ENCODE measurements at regions not wholly inside any gene's neighbourhood (a gene's known extent, or its start where the extent isn't known, plus 50 kb on each side); places are given as distances from the start of the nearest gene placed in this dataset.

- H2AFZ ChIP-seq (ENCODE audit: low read depth, low read length) = no peak overlapping the region
- H3K27me3 ChIP-seq (ENCODE audit: insufficient read depth, low read depth, low read length) = no peaks in the 10 kb centered on the region
- no peaks in the 10 kb centered on the region for H3K36me3 ChIP-seq (ENCODE audit: insufficient read depth, low read length)
- H3K79me2 ChIP-seq (replicated peaks; ENCODE audit: insufficient read depth, low read length) = no peaks in the 10 kb centered on the region
- H3K4me3 ChIP-seq (ENCODE audit: low read length) = no peak overlapping the region
- H3K27ac ChIP-seq (ENCODE audit: low read length) = no peak overlapping the region
- H3K9ac ChIP-seq (ENCODE audit: low read length) = no peak overlapping the region
- no peaks in the 10 kb centered on the region for H4K20me1 ChIP-seq (ENCODE audit: insufficient read depth)
- H3K9me3 ChIP-seq (ENCODE audit: low read length) = no peaks in the 10 kb centered on the region
- no peaks in the 10 kb centered on the region for H3K9me2 ChIP-seq (ENCODE audit: insufficient read depth, low read length)
- no peaks in the 10 kb centered on the region for H3F3A ChIP-seq (ENCODE audit: insufficient read depth, low read length, poor library complexity, severe bottlenecking)
- H3K4me2 ChIP-seq (ENCODE audit: low read length) = no peak overlapping the region
- TF ChIP-seq, protein P1, sequence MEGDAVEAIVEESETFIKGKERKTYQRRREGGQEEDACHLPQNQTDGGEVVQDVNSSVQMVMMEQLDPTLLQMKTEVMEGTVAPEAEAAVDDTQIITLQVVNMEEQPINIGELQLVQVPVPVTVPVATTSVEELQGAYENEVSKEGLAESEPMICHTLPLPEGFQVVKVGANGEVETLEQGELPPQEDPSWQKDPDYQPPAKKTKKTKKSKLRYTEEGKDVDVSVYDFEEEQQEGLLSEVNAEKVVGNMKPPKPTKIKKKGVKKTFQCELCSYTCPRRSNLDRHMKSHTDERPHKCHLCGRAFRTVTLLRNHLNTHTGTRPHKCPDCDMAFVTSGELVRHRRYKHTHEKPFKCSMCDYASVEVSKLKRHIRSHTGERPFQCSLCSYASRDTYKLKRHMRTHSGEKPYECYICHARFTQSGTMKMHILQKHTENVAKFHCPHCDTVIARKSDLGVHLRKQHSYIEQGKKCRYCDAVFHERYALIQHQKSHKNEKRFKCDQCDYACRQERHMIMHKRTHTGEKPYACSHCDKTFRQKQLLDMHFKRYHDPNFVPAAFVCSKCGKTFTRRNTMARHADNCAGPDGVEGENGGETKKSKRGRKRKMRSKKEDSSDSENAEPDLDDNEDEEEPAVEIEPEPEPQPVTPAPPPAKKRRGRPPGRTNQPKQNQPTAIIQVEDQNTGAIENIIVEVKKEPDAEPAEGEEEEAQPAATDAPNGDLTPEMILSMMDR (IDR thresholded peaks at IDR 0.05; ENCODE audit: poor library complexity, severe bottlenecking) = no peak
- TF ChIP-seq, protein P2, sequence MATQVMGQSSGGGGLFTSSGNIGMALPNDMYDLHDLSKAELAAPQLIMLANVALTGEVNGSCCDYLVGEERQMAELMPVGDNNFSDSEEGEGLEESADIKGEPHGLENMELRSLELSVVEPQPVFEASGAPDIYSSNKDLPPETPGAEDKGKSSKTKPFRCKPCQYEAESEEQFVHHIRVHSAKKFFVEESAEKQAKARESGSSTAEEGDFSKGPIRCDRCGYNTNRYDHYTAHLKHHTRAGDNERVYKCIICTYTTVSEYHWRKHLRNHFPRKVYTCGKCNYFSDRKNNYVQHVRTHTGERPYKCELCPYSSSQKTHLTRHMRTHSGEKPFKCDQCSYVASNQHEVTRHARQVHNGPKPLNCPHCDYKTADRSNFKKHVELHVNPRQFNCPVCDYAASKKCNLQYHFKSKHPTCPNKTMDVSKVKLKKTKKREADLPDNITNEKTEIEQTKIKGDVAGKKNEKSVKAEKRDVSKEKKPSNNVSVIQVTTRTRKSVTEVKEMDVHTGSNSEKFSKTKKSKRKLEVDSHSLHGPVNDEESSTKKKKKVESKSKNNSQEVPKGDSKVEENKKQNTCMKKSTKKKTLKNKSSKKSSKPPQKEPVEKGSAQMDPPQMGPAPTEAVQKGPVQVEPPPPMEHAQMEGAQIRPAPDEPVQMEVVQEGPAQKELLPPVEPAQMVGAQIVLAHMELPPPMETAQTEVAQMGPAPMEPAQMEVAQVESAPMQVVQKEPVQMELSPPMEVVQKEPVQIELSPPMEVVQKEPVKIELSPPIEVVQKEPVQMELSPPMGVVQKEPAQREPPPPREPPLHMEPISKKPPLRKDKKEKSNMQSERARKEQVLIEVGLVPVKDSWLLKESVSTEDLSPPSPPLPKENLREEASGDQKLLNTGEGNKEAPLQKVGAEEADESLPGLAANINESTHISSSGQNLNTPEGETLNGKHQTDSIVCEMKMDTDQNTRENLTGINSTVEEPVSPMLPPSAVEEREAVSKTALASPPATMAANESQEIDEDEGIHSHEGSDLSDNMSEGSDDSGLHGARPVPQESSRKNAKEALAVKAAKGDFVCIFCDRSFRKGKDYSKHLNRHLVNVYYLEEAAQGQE (IDR thresholded peaks at IDR 0.05; ENCODE audit: borderline replicate concordance) = no peak
These were observed 117.0 kb upstream of the EGFR start for GRCh38 chr7:54901840-54902239.

- Histone ChIP-seq H3K4me3 (ENCODE audit: low read length) (no peak overlapping the region), H3K79me2 (replicated peaks; ENCODE audit: insufficient read depth, low read length) (no peaks in the 10 kb centered on the region), H3K9me3 (ENCODE audit: low read length) (no peaks in the 10 kb centered on the region), H3K9me2 (ENCODE audit: insufficient read depth, low read length) (no peaks in the 10 kb centered on the region), H4K20me1 (ENCODE audit: insufficient read depth) (no peaks in the 10 kb centered on the region), H3F3A (ENCODE audit: insufficient read depth, low read length, poor library complexity, severe bottlenecking) (no peaks in the 10 kb centered on the region), H3K4me2 (ENCODE audit: low read length) (no peak overlapping the region), H3K36me3 (ENCODE audit: insufficient read depth, low read length) (no peaks in the 10 kb centered on the region), H3K27me3 (ENCODE audit: insufficient read depth, low read depth, low read length) (no peaks in the 10 kb centered on the region), H2AFZ (ENCODE audit: low read depth, low read length) (no peak overlapping the region), H3K27ac (ENCODE audit: low read length) (no peak overlapping the region), H3K9ac (ENCODE audit: low read length) (no peak overlapping the region)
- TF ChIP-seq EP300 (conservative IDR thresholded peaks at IDR 0.05; ENCODE audit: poor library complexity, severe bottlenecking) (no peak), POLR2AphosphoS5 (IDR thresholded peaks at IDR 0.05) (no peak), TAF1 (IDR thresholded peaks at IDR 0.05; ENCODE audit: low read depth) (no peak), MXI1 (conservative IDR thresholded peaks at IDR 0.05; ENCODE audit: poor library complexity, severe bottlenecking) (no peak), RAD21 (conservative IDR thresholded peaks at IDR 0.05) (no peak), SMC3 (conservative IDR thresholded peaks at IDR 0.05; ENCODE audit: poor library complexity) (no peak), EZH2 (IDR thresholded peaks at IDR 0.05; ENCODE audit: borderline replicate concordance, insufficient read depth, low read length, poor library complexity, severe bottlenecking) (no peak)
- TF ChIP-seq, protein P2 (IDR thresholded peaks at IDR 0.05; ENCODE audit: borderline replicate concordance) = no peak
These were observed 114.7 kb upstream of the EGFR start for GRCh38 chr7:54904130-54904529.
